Activated CD4-positive, CD25-positive, alpha-beta regulatory T cell treated with anti-CD3 and anti-CD28 coated beads, Interleukin-2, amount 50 U/mL, for 16 hours (primary cell): ENCODE measurements at regions not wholly inside any gene's neighbourhood (a gene's known extent, or its start where the extent isn't known, plus 50 kb on each side); places are given as distances from the start of the nearest gene placed in this dataset.

Source experiments
- DNase-seq: peaks from one replicate; pipeline ENCODE4 v3.0.0-alpha.2; 2020; ENCODE audit warnings: low read depth, low spot score

GRCh38 chr12:127652281-127652680 lies 614.7 kb upstream of the TMEM132C start:
- no peak for DNase-seq

- no peak for DNase-seq
Observed at GRCh38 chr12:127654383-127654985, 612.5 kb upstream of the TMEM132C start.

GRCh38 chr12:127655691-127656090 lies 611.3 kb upstream of the TMEM132C start:
- DNase-seq, result no peak

- DNase-seq, result no peak
Observed at GRCh38 chr12:127656266-127656665, 610.7 kb upstream of the TMEM132C start.

GRCh38 chr12:127657036-127657435 lies 609.9 kb upstream of the TMEM132C start:
- DNase-seq, result no peak

- no peak for DNase-seq
Observed at GRCh38 chr12:127660961-127661360, 606.0 kb upstream of the TMEM132C start.

- no peak for DNase-seq
Observed at GRCh38 chr12:127663716-127664115, 603.3 kb upstream of the TMEM132C start.

GRCh38 chr12:127664901-127665300 lies 602.1 kb upstream of the TMEM132C start:
- DNase-seq, result no peak

GRCh38 chr12:127667131-127667685 lies 599.8 kb upstream of the TMEM132C start:
- no peak for DNase-seq

- no peak for DNase-seq
Observed at GRCh38 chr12:127670294-127670693, 596.7 kb upstream of the TMEM132C start.

GRCh38 chr12:127670796-127671195 lies 596.2 kb upstream of the TMEM132C start:
- no peak for DNase-seq

- no peak for DNase-seq
Observed at GRCh38 chr12:127675936-127676335, 591.0 kb upstream of the TMEM132C start.

- DNase-seq, result no peak
Observed at GRCh38 chr12:127677537-127678131, 589.3 kb upstream of the TMEM132C start.

- no peak for DNase-seq
Observed at GRCh38 chr12:127678945-127679344, 588.0 kb upstream of the TMEM132C start.

GRCh38 chr12:127680516-127680915 lies 586.5 kb upstream of the TMEM132C start:
- DNase-seq, result no peak

- DNase-seq, result no peak
Observed at GRCh38 chr12:127681151-127681754, 585.7 kb upstream of the TMEM132C start.

- DNase-seq, result no peak
Observed at GRCh38 chr12:127685491-127685890, 581.5 kb upstream of the TMEM132C start.

GRCh38 chr12:127685931-127686330 lies 581.0 kb upstream of the TMEM132C start:
- no peak for DNase-seq

GRCh38 chr12:127687181-127687580 lies 579.8 kb upstream of the TMEM132C start:
- no peak for DNase-seq

GRCh38 chr12:127688906-127689428 lies 578.0 kb upstream of the TMEM132C start:
- DNase-seq, result no peak

- DNase-seq, result no peak
Observed at GRCh38 chr12:127690161-127690560, 576.8 kb upstream of the TMEM132C start.

GRCh38 chr12:127696963-127697362 lies 570.0 kb upstream of the TMEM132C start:
- DNase-seq, result no peak

GRCh38 chr12:127703026-127703425 lies 563.9 kb upstream of the TMEM132C start:
- no peak for DNase-seq
